CD4-positive, alpha-beta T cell (primary cell): ENCODE measurements at regions not wholly inside any gene's neighbourhood (a gene's known extent, or its start where the extent isn't known, plus 50 kb on each side); places are given as distances from the start of the nearest gene placed in this dataset.

Experiments
- ATAC-seq: fragments of 200-7000 bp; cut with Tn5 transposase; one replicate; pipeline ENCODE4 v1.10.0; 2022; ENCODE audit warnings: mild to moderate bottlenecking; ENCODE audit not compliant: poor library complexity
- CTCF ChIA-PET: fragments of 350-600 bp; sonication (Branson Sonifier 250); formaldehyde crosslinking; loops from one replicate; lab custom pipeline; 2021; ENCODE audit warnings: antibody characterized with exemption, inconsistent platforms; lab: Charles Lee
- POLR2A ChIA-PET: fragments of 350-600 bp; sonication (Branson Sonifier 250); formaldehyde crosslinking; loops from one replicate; lab custom pipeline; 2021; ENCODE audit warnings: antibody characterized with exemption, inconsistent platforms; lab: Charles Lee
- DNase-seq, 14 experiments: peaks; one replicate each; pipeline ENCODE4 v3.0.0-alpha.2; 2013 to 2020; ENCODE audit warnings: mixed read lengths in 2 of 14
- H3K27ac ChIP-seq, 2 donors: one replicate each; pipeline versions ENCODE4 v1.5.1 to v1.7.0; 2013; ENCODE audit warnings: low read length in 2 of 2, low read depth in 1 of 2, mild to moderate bottlenecking in 1 of 2
- H3K27me3 ChIP-seq, 2 experiments: 1 replicate in 1 of 2; 2 replicates in 1 of 2; pipeline versions ENCODE4 v1.6.1 to v1.7.0; 2013; ENCODE audit warnings: low read length in 2 of 2, control low read depth in 1 of 2, mild to moderate bottlenecking in 1 of 2, moderate library complexity in 1 of 2; ENCODE audit not compliant: insufficient read depth in 2 of 2, control insufficient read depth in 1 of 2
- H3K36me3 ChIP-seq: one replicate; pipeline ENCODE4 v1.6.1; 2013; ENCODE audit warnings: low read length, control low read depth; ENCODE audit not compliant: insufficient read depth
- H3K4me1 ChIP-seq: one replicate; pipeline ENCODE4 v1.6.1; 2013; ENCODE audit warnings: low read length, control low read depth; ENCODE audit not compliant: insufficient read depth
- H3K4me3 ChIP-seq: one replicate; pipeline ENCODE4 v1.5.1; 2013; ENCODE audit warnings: mild to moderate bottlenecking, low read length, moderate library complexity
- H3K9me3 ChIP-seq, 2 experiments: 1 replicate in 1 of 2; 2 replicates in 1 of 2; pipeline versions ENCODE4 v1.6.1 to v1.7.0; 2013; ENCODE audit warnings: low read length in 2 of 2, mild to moderate bottlenecking in 2 of 2, control low read depth in 1 of 2, moderate library complexity in 1 of 2; ENCODE audit not compliant: control insufficient read depth in 1 of 2, insufficient read depth in 1 of 2
- H3K27ac Mint-ChIP-seq: one replicate; pipeline ENCODE4 v1.8.0; 2020; ENCODE audit warnings: mixed read lengths
- H3K27me3 Mint-ChIP-seq: one replicate; pipeline ENCODE4 v1.8.0; 2021; ENCODE audit warnings: mixed read lengths
- H3K36me3 Mint-ChIP-seq: one replicate; pipeline ENCODE4 v1.8.0; 2021; ENCODE audit warnings: low read depth, mixed read lengths
- H3K4me1 Mint-ChIP-seq: one replicate; pipeline ENCODE4 v1.8.0; 2021; ENCODE audit warnings: low read depth, mixed read lengths
- H3K4me3 Mint-ChIP-seq: one replicate; pipeline ENCODE4 v1.8.0; 2020; ENCODE audit warnings: mild to moderate bottlenecking, mixed read lengths
- H3K9me3 Mint-ChIP-seq: one replicate; pipeline ENCODE4 v1.8.0; 2020; ENCODE audit warnings: mixed read lengths
- intact Hi-C, 2 experiments: fragments of 100-400 bp; cut with DNase I in 1 of 2; cut with micrococcal nuclease in 1 of 2; formaldehyde crosslinking; loops; one replicate each; pipeline versions ENCODE4 v1.15.1 to v1.9.0; 2023 to 2025; cut with DNase I, micrococcal nuclease
- TF ChIP-seq, protein P1 (sequence below): fragments of 200-600 bp; IDR thresholded peaks from one replicate; pipeline ENCODE4 v1.8.0; 2022; ENCODE audit warnings: antibody characterized with exemption, mild to moderate bottlenecking

DNA sequence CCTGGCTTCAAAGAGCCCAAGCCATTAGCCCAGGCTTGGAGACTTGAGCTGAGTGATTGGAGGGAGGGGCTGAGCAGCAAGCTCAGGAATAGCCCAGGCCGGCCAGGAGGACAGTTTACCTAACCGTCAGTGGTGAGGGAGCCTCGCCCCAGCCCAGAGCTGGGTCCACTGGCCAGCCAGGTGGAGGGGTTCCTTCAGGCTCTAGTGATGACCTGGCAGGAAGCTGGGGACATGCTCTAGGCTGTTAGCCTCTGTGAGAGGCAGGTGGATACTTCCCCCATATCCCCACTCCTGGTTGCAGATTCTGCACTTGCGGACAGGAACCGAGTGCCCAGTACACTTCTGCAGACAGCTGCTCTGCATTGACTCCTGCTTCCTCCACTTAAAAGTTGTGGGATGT is 61.2 kb upstream of the ANTXRL start:
- TF ChIP-seq, protein P1, sequence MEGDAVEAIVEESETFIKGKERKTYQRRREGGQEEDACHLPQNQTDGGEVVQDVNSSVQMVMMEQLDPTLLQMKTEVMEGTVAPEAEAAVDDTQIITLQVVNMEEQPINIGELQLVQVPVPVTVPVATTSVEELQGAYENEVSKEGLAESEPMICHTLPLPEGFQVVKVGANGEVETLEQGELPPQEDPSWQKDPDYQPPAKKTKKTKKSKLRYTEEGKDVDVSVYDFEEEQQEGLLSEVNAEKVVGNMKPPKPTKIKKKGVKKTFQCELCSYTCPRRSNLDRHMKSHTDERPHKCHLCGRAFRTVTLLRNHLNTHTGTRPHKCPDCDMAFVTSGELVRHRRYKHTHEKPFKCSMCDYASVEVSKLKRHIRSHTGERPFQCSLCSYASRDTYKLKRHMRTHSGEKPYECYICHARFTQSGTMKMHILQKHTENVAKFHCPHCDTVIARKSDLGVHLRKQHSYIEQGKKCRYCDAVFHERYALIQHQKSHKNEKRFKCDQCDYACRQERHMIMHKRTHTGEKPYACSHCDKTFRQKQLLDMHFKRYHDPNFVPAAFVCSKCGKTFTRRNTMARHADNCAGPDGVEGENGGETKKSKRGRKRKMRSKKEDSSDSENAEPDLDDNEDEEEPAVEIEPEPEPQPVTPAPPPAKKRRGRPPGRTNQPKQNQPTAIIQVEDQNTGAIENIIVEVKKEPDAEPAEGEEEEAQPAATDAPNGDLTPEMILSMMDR: no peak
- Histone ChIP-seq H3K9me3 (peaks cover 0 to under 1% of the 10 kb centered on the region in 2 experiments), H3K4me3 (no peak overlapping the region), H3K27ac (no peak overlapping the region), H3K4me1 (peaks cover 6% of the 10 kb centered on the region), H3K27me3 (no peaks in the 10 kb centered on the region), H3K36me3 (peaks cover 53% of the 10 kb centered on the region)
- intact Hi-C loops: loop anchor here in 1 of 2 experiments (5.0 kb wide), 1 partner anchor 97 kb away; no protein-coding TSS in a partner anchor
- DNase-seq (no peak), ATAC-seq (no peak)
- Mint-ChIP-seq H3K4me3 (no peak overlapping the region), H3K27me3 (no peaks in the 10 kb centered on the region), H3K36me3 (peaks cover 98% of the 10 kb centered on the region), H3K27ac (peak overlapping the region; percentile 34), H3K9me3 (peaks cover 3% of the 10 kb centered on the region), H3K4me1 (peaks cover 50% of the 10 kb centered on the region)
- CTCF ChIA-PET: no interaction called here
- POLR2A ChIA-PET: no interaction called here

DNA sequence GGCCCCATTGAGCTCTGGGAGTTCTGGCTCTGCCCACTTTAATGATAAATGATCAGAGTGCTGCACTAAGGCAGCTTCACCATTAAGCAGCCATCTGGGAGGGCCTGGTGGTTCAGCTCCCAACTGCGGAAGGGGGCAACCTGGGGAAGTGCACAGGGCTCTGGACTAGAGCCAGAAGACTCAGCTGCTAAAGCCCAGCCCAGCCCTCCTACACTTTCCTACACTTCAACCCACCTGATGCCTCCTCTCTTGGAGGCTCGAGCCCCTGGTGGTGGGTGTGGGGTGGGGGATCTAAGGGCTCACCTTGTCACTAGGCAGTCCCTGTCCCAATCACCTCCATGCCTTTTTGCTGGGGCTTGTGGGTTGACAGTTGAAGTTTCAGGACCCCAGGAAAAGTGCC is 60.6 kb upstream of the ANTXRL start:
- intact Hi-C loops: loop anchor here in 1 of 2 experiments (5.0 kb wide), 1 partner anchor 96 kb away; no protein-coding TSS in a partner anchor
- Mint-ChIP-seq H3K27ac (no peak overlapping the region), H3K4me1 (peaks cover 50% of the 10 kb centered on the region), H3K4me3 (no peak overlapping the region), H3K27me3 (no peaks in the 10 kb centered on the region), H3K9me3 (peaks cover 3% of the 10 kb centered on the region), H3K36me3 (peaks cover 98% of the 10 kb centered on the region)
- CTCF ChIA-PET: no interaction called here
- H3K27ac ChIP-seq: no peak overlapping the region
- POLR2A ChIA-PET: no interaction called here
- TF ChIP-seq, protein P1: no peak
- DNase-seq: peak in 1 of 14 experiments; percentile 26
- no peaks in the 10 kb centered on the region for H3K27me3 ChIP-seq
- no peak for ATAC-seq
- peaks cover 51% of the 10 kb centered on the region for H3K36me3 ChIP-seq
- H3K9me3 ChIP-seq: peaks cover 4% of the 10 kb centered on the region in 2 experiments
- peaks cover 6% of the 10 kb centered on the region for H3K4me1 ChIP-seq
- H3K4me3 ChIP-seq: no peak overlapping the region

DNA sequence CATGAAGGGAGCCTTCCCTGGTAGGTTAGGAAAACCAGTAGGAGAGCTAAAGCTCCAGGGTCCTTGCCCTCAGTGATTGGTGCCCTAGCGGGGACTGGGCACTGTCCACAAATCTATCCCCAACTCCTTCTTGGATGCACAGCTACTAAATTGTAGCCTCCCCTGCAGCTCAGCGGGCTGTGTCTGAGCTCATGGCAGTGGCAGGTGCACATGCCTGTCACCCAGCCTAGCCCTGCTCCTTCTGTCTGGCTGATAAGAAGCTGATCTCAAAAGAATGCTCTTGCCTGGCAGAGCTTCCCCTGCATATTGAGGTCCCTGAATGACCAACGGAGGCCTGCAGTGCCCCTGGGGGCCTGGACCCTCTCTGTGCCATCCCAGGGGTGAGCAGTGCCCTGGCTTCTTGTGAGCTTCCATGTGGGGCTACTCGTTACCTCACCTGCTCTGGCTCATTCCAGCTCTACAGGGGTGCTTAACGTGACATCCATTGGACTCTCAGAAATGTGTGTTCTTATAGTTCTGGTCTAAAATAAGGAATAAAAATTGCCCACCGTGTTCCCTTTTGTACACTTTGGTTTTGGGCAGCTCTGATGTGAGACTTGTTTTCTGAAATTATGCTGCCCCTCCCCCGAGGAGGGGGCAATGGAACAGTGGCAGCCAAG is 59.8 kb upstream of the ANTXRL start:
- intact Hi-C loops: loop anchor here in 1 of 2 experiments (5.0 kb wide), 1 partner anchor 95 kb away; no protein-coding TSS in a partner anchor
- Mint-ChIP-seq H3K4me1 (peaks cover 46% of the 10 kb centered on the region), H3K4me3 (no peak overlapping the region), H3K36me3 (peaks cover 96% of the 10 kb centered on the region), H3K27me3 (no peaks in the 10 kb centered on the region), H3K9me3 (peaks cover 3% of the 10 kb centered on the region), H3K27ac (peak overlapping the region; percentile 40)
- peaks cover 6% of the 10 kb centered on the region for H3K4me1 ChIP-seq
- H3K27me3 ChIP-seq: no peaks in the 10 kb centered on the region
- TF ChIP-seq, protein P1: no peak
- no peak overlapping the region for H3K27ac ChIP-seq
- POLR2A ChIA-PET: interaction anchor here (1.1 kb wide), 1 partner anchor 15 kb away, joined by 4 read pairs; no protein-coding TSS in a partner anchor
- CTCF ChIA-PET: no interaction called here
- peaks cover 52% of the 10 kb centered on the region for H3K36me3 ChIP-seq
- ATAC-seq: no peak
- DNase-seq: peak in 1 of 14 experiments; percentile 22
- no peak overlapping the region for H3K4me3 ChIP-seq
- H3K9me3 ChIP-seq: peaks cover 4 to 9% of the 10 kb centered on the region in 2 experiments
